ENCODE measurements at regions not wholly inside any gene's neighbourhood (a gene's known extent, or its start where the extent isn't known, plus 50 kb on each side); places are given as distances from the start of the nearest gene placed in this dataset.

DNA sequence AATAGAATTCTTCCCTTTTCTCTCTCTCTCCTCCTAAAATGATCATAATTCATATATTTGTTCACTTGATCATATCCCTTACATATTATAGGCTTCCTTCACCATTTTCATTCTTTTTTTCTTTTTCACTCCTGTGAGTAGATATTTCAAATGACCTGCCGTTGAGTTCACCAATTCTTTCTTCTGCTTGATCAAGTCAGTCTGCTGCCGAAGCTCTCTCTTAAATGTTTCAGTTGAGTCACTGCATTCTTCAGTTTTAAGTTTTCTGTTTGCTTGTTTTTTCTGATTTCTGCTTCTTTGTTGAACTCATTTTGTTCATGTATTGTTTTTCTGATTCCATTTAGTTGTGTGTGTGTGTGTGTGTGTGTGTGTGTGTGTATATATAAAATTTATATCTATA, 354.3 kb downstream of the GPAT3 start:
- TF ChIP-seq, protein P1, sequence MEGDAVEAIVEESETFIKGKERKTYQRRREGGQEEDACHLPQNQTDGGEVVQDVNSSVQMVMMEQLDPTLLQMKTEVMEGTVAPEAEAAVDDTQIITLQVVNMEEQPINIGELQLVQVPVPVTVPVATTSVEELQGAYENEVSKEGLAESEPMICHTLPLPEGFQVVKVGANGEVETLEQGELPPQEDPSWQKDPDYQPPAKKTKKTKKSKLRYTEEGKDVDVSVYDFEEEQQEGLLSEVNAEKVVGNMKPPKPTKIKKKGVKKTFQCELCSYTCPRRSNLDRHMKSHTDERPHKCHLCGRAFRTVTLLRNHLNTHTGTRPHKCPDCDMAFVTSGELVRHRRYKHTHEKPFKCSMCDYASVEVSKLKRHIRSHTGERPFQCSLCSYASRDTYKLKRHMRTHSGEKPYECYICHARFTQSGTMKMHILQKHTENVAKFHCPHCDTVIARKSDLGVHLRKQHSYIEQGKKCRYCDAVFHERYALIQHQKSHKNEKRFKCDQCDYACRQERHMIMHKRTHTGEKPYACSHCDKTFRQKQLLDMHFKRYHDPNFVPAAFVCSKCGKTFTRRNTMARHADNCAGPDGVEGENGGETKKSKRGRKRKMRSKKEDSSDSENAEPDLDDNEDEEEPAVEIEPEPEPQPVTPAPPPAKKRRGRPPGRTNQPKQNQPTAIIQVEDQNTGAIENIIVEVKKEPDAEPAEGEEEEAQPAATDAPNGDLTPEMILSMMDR (IDR thresholded peaks at IDR 0.05), result no peak
- no peak for TF ChIP-seq POLR2A (IDR thresholded peaks at IDR 0.05)
